Activated CD8-positive, alpha-beta T cell treated with anti-CD3 and anti-CD28 coated beads for 36 hours (primary cell): ENCODE measurements at regions not wholly inside any gene's neighbourhood (a gene's known extent, or its start where the extent isn't known, plus 50 kb on each side); places are given as distances from the start of the nearest gene placed in this dataset.

Experiments used
- ATAC-seq: fragments of 200-7000 bp; cut with Tn5 transposase; one replicate; pipeline ENCODE4 v1.10.0; 2021; ENCODE audit warnings: mild to moderate bottlenecking, moderate library complexity
- CTCF ChIA-PET: fragments of 350-600 bp; sonication (Branson Sonifier 250); formaldehyde crosslinking; loops from one replicate; lab custom pipeline; 2021; ENCODE audit warnings: antibody characterized with exemption; lab: Charles Lee
- POLR2A ChIA-PET: fragments of 350-600 bp; sonication (Branson Sonifier 250); formaldehyde crosslinking; loops from one replicate; lab custom pipeline; 2021; ENCODE audit warnings: antibody characterized with exemption; lab: Charles Lee
- DNase-seq: peaks from one replicate; pipeline ENCODE4 v3.0.0-alpha.2; 2020
- H3K27ac Mint-ChIP-seq: one replicate; pipeline ENCODE4 v1.8.0; 2021; ENCODE audit warnings: mild to moderate bottlenecking, mixed read lengths
- H3K27me3 Mint-ChIP-seq: one replicate; pipeline ENCODE4 v1.8.0; 2021; ENCODE audit warnings: mixed read lengths
- H3K36me3 Mint-ChIP-seq: one replicate; pipeline ENCODE4 v1.8.0; 2021; ENCODE audit warnings: low read depth, mixed read lengths
- H3K4me1 Mint-ChIP-seq: one replicate; pipeline ENCODE4 v1.8.0; 2021; ENCODE audit warnings: low read depth, mixed read lengths
- H3K4me3 Mint-ChIP-seq: one replicate; pipeline ENCODE4 v1.8.0; 2021; ENCODE audit warnings: mild to moderate bottlenecking, moderate library complexity, mixed read lengths
- H3K9me3 Mint-ChIP-seq: one replicate; pipeline ENCODE4 v1.8.0; 2021; ENCODE audit warnings: mixed read lengths
- CTCF ChIP-seq: fragments of 200-600 bp; IDR thresholded peaks from one replicate; pipeline ENCODE4 v1.8.0; 2022; ENCODE audit warnings: antibody characterized with exemption, mild to moderate bottlenecking
- intact Hi-C: fragments of 100-400 bp; cut with micrococcal nuclease; formaldehyde crosslinking; loops from one replicate; pipeline ENCODE4 v1.10.0; 2022

- POLR2A ChIA-PET = no interaction called here
- CTCF ChIA-PET = no interaction called here
- Mint-ChIP-seq H3K36me3 (no peaks in the 10 kb centered on the region), H3K4me1 (no peaks in the 10 kb centered on the region), H3K27ac (no peak overlapping the region), H3K4me3 (no peak overlapping the region), H3K27me3 (no peaks in the 10 kb centered on the region), H3K9me3 (no peaks in the 10 kb centered on the region)
- TF ChIP-seq CTCF = no peak
- ATAC-seq (no peak), DNase-seq (no peak)
- intact Hi-C loops = no loop called here
Observed at GRCh38 chr11:92557879-92558278, 333.3 kb downstream of the FAT3 start.

- DNase-seq (no peak), ATAC-seq (no peak)
- TF ChIP-seq CTCF = no peak
- ChIA-PET POLR2A (no interaction called here), CTCF (no interaction called here)
- Mint-ChIP-seq H3K4me1 (no peaks in the 10 kb centered on the region), H3K4me3 (no peak overlapping the region), H3K27me3 (no peaks in the 10 kb centered on the region), H3K9me3 (no peaks in the 10 kb centered on the region), H3K27ac (no peak overlapping the region), H3K36me3 (no peaks in the 10 kb centered on the region)
- intact Hi-C loops = no loop called here
Observed at GRCh38 chr11:92558323-92558722, 333.7 kb downstream of the FAT3 start.

GRCh38 chr11:92569726-92570125 lies 345.1 kb downstream of the FAT3 start:
- H3K36me3 Mint-ChIP-seq = no peaks in the 10 kb centered on the region
- no peak for TF ChIP-seq CTCF
- H3K4me3 Mint-ChIP-seq = no peak overlapping the region
- no peak for DNase-seq
- CTCF ChIA-PET = no interaction called here
- no peaks in the 10 kb centered on the region for H3K4me1 Mint-ChIP-seq
- POLR2A ChIA-PET = no interaction called here
- ATAC-seq = no peak
- no peak overlapping the region for H3K27ac Mint-ChIP-seq
- no peaks in the 10 kb centered on the region for H3K27me3 Mint-ChIP-seq
- no peaks in the 10 kb centered on the region for H3K9me3 Mint-ChIP-seq
- intact Hi-C loops = no loop called here

- H3K4me1 Mint-ChIP-seq = no peaks in the 10 kb centered on the region
Observed at GRCh38 chr11:92572559-92572958, 347.9 kb downstream of the FAT3 start.

GRCh38 chr11:92576315-92576714 lies 351.7 kb downstream of the FAT3 start:
- no peak for ATAC-seq
- ChIA-PET CTCF (no interaction called here), POLR2A (no interaction called here)
- no peak for TF ChIP-seq CTCF
- no peaks in the 10 kb centered on the region for H3K4me1 Mint-ChIP-seq
- no peak for DNase-seq
- H3K4me3 Mint-ChIP-seq = no peak overlapping the region
- intact Hi-C loops = no loop called here
- no peak overlapping the region for H3K27ac Mint-ChIP-seq
- no peaks in the 10 kb centered on the region for H3K27me3 Mint-ChIP-seq
- H3K9me3 Mint-ChIP-seq = no peaks in the 10 kb centered on the region
- H3K36me3 Mint-ChIP-seq = no peaks in the 10 kb centered on the region

More at GRCh38 chr11:92572559-92572958, 347.9 kb downstream of the FAT3 start:
- ChIA-PET POLR2A (no interaction called here), CTCF (no interaction called here)
- H3K27ac Mint-ChIP-seq = no peak overlapping the region
- H3K27me3 Mint-ChIP-seq = no peaks in the 10 kb centered on the region
- no peak for TF ChIP-seq CTCF
- no peaks in the 10 kb centered on the region for H3K9me3 Mint-ChIP-seq
- H3K36me3 Mint-ChIP-seq = no peaks in the 10 kb centered on the region
- DNase-seq (no peak), ATAC-seq (no peak)
- no peak overlapping the region for H3K4me3 Mint-ChIP-seq
- intact Hi-C loops = no loop called here
